HG02852 (cell line): ENCODE measurements at regions not wholly inside any gene's neighbourhood (a gene's known extent, or its start where the extent isn't known, plus 50 kb on each side); places are given as distances from the start of the nearest gene placed in this dataset.

Source experiments
- ATAC-seq: cut with Tn5 transposase; IDR thresholded peaks from one replicate; pipeline ENCODE4 v1.9.1; 2021; ENCODE audit warnings: mild to moderate bottlenecking, moderate library complexity; ENCODE audit not compliant: unreplicated experiment

DNA sequence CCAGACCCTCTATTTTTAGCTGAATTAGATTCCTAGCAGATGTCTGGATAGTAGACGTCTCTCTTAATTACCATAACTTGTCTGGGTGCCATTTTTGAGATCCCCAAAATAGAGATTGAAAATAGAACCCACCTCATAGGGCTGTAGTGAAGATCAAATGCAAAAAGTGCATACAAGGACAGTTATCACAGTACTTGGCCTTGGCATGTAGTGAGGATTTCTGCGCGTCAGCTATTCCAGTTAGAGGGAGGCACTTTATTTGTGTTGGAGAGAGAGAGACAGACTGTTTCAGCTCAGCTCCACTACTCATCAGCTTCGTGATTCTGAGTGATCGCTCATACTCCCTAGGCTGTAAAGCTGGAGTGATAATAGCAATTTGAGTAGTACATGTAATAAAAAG is 59.6 kb upstream of the CDH13 start:
- ATAC-seq = no peak

DNA sequence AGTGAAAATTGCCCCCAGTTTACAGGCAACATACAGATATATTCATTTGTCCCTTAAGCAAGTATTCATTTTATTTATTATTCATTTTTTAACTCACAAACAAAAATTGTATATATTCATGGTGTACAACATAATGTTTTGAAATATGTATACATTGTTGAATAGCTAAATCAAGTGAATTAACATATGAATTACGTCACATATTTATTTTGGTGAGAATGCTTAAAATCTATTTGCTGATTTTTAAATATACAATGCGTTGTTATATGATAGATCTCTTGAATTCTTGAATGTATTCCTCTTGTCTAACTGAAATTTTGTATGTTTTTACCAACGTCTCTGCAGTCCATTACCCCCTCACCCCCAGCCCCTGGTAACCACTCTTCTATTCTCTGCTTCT is 63.4 kb upstream of the CDH13 start:
- ATAC-seq = no peak

DNA sequence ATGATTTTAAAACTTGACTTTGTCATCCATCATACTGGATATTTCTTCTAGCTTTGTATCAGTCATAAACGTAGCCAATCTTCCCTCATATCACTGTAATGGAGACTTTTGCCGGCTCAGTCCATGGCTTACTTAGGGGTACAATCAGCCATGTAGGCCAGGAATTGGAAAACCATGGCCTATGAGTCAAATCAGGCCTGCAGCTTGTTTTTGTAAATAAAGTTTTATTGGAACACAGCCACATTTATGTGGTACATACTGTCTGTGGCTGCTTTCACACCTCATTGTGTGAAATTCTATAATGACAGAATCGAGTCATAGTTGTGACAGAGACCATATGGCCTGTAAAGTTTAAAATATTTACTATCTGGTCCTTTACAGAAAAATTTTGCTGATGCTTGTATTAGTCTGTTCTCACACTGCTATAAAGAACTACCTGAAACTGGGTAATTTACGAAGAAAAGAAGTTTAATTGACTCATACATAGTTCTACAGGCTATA is 64.5 kb upstream of the CDH13 start:
- no peak for ATAC-seq

DNA sequence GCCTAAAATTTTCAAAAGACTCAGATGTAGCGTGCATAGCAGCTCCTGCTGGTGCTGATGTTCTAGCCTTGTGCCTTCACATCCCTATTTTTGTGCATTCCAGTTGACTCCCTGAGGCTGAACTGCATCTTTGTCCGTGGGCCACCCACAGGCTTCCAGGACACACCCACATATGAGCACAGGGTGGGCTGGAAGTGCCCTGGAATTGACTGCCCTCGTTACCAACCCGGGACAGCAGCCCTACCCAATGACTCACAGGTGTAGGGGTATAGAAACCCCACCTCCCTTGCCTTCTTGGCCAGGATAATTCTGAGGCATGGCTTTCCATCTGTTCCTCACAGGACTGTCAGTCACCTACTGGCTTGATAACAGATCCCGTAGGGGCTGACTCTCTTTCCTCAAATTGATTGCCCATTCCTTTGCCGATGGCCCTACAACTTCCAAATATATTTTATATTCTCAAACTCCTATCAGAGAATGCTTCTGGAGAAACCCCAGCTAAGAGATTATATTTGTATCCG is 65.9 kb upstream of the CDH13 start:
- ATAC-seq = no peak

DNA sequence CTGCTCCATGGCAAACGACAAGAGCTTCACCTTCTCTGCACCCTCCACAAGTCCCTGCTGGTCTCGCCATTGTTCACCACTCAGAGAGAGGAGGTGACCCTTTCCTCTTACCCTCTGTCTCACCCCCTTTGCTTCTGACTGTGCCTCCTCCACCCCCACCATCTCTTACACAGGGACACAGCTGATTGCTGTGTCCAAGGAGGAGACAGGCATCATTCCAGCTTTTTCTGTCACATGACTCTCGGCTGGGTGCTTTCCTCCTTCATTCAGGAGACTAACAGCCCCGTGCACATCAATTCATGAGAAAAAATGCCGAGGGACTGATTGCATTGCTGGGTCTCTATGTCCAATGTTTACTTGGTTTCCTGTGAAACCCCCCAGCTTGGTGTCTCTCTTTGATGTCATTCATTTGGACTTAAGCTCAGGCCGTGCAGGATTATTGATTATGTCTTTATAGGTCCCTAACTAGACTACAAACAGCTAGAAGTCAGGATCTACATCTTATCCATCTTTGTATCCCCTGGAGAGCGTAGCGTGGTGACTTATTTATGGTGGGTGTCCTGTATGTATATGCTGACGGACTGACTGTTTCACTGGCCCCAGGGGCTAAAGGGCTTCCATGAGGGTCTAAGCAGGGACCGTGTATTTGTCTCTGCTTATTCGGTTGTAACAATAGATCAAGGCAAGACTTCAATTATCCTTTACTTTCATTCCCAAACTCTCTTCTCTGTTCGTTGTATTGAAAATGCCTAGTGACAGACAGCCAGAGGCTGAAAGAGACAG is 82.2 kb upstream of the CDH13 start:
- no peak for ATAC-seq

DNA sequence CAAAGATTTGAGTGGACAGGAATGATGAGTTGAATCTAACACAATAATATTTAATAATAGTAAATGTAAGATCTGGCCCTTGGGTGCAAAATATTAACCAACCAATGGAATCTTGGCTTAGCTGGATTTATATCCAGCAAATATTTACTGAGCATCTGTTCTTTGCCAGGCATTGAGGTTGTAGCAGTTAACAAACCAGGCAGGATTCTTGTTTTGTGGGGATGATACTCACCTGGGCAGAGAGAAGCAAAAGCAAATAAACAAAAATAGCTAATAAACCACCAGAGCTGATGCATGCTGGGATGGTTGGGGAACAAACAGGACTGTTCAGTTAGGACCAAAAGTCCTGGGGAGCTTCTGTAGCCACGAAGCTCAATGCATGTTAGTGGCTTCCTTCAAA is 84.1 kb upstream of the CDH13 start:
- ATAC-seq = no peak

DNA sequence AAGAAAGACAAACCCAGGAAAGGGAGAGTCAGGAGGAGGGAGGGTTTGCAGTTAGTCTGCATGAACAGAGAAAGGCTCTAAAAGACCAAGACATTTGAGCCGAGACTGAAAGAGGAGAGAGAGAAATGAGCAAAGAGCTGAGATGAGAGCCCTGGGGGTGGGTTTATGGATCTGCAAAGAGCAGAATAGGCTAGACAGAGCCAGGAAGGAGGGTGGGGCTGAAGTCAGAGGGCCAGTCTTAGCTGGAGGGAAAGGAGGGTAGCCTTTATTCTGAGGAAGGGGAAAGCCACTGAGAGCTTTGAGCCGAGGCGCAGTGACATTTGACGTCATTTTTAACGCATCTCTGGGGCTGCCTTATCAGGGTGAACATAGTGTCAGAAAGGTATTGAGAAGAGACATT is 85.7 kb upstream of the CDH13 start:
- no peak for ATAC-seq

DNA sequence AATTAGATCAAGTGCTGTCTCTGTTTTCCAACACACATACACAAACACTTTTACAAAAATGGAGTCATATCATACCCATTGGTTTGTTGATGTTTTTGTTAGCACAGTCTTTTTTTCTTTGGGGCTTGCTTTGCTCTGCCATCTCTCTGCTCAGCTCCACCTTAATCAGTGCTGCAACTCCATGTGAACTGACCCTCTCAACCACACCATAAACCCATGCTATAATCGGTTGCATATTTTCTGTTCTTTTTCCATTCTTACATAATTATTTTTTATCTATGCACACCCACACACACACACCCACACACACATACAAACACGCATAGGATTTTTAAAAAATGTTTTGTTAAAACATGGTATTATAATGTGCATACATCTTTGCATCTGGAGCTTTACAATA is 91.0 kb upstream of the CDH13 start:
- no peak for ATAC-seq

DNA sequence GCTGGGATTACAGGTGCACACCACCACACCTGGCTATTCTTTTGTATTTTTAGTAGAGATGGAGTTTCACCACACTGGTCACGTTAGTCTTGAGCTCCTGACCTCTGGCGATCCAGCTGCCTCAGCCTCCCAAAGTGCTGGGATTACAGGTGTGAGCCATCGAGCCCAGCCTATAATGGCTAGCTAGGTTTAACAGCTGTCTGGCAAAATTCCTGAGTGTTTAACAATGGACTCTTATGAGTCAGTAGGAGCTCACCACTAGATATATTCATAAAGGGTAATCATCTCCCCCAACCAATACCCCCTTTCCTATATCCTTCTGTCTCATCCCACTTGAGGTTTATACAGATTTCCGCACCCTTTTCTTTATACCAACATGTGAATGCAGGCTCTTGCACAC is 91.5 kb upstream of the CDH13 start:
- ATAC-seq = no peak

DNA sequence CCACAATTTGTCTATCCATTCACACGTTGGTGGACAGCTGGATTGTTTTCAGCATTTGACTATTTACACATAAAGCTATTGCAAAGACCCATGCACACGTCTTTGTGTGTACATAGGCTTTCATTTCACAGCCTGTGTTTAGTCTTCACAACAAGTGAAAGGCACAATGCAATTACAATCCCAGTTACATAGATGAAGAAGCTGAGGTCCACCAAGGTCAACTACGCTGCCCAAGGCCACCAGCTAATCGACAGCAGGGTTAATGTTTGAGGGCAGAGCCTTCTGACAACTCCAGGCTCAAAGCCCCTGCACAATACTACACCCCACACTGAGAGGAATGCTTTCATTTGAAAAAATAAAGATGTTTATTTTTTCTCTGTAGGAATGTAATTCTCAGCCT is 93.6 kb upstream of the CDH13 start:
- no peak for ATAC-seq

DNA sequence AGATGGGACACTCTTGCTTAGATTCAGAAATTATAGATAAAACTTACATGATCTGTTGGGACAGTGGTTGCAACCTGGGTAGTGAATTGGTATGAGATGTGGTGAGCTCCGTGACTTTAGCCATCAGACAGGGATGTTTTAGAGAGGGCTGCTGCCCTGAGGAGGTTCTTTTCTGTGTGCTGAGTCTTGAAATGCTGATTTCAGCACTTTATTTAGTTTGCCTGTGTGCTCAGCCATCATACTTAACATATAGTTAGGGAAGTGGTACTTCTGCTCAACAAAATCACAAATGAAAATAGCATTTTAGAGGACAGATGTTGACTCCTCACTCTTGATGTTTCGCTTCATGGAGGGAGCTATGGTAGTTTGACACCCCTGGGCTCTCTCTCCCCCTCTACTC is 95.9 kb upstream of the CDH13 start:
- ATAC-seq = no peak

DNA sequence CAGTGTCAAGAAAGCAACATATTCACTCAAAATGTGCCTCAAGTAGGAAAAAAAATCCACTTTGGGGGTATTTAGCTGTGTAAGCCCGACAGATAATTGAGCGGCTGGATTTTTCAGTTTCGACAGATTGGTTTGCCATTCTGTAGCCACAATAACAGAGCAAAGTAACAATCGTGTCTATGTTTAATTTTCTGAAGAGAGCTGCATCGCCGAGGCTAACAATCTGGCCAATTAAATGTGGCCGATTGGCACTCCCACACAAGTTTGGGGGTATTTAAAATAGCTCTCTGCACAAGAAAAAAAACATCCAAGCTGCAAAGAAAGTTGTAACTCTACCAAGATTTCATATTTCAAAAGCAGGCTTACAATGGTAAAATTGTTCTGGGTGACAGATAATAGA is 99.7 kb upstream of the CDH13 start:
- ATAC-seq = no peak

DNA sequence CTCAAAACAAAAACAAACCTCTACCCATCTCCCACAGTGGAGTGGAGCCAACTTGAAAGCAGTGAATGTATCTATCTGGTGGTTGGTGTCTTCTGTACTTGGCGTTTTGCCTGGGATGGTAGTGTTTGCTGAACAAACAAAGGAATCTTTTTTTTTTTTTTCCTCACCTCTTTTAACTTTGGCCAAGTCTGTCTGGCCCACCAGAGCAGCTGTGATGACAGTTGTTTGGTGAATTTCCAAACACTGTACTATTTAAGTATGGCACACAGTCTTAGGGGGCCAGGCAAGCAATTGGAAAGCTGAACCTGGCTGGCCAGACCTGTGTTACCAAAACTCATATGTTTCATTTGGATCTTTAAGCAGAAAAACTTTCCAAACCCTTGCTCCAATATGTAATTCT is 101.8 kb upstream of the CDH13 start:
- no peak for ATAC-seq

DNA sequence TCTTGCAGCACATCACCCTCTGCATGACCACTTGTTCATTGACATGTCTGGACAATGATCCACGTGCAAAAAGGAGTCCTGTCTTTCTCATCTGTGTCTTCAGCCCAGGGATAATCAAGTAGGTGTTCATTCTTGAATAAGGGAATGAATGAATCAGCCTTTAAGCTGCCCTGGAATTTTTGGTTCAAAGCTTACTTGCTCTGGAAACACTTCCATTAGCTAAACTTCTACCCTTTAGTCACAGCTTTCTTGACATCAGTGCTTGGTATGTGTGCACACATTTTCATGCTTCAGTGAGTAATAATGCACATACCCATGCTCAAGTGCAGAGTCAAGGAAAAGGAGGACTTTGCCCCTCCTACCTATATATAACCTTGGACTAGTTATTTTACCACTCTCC is 103.0 kb upstream of the CDH13 start:
- ATAC-seq = no peak

DNA sequence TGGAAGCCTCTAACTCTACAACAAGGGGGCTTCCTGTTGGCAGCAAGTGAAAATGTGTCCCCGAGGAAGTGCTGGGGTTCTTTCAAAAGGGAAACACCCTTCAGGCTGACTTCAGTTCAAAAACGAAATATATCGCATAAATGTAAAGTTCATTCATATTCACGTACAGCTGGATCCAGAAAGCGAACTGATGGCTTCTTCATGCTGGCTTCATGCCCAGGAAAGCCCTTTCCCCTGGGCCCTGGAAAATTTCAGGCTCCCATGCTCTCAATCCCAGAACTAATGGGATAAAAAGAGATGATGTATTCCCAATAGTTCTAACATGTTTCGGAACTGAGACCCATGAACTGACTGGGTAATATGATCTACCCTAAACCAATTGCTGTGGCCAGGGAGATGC is 104.7 kb upstream of the CDH13 start:
- ATAC-seq = no peak

DNA sequence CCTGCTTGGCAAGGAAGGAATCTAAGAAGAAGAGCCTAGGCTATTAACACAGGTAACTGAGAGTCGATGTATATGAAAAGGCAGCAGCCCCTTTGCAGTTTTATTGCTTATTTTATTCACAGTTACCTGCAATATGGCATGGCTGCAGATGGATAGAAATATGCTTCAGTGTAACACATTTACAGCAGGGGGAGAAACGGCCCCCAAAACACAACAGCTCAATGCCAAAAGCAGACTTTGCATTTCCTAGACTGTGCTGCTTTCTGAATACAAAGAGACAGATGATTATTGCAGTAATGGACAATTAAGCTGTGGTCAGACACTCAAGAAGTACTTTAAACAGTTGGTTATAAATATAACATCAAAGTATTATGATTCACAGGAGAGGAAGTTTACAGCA is 108.0 kb upstream of the CDH13 start:
- ATAC-seq = no peak

DNA sequence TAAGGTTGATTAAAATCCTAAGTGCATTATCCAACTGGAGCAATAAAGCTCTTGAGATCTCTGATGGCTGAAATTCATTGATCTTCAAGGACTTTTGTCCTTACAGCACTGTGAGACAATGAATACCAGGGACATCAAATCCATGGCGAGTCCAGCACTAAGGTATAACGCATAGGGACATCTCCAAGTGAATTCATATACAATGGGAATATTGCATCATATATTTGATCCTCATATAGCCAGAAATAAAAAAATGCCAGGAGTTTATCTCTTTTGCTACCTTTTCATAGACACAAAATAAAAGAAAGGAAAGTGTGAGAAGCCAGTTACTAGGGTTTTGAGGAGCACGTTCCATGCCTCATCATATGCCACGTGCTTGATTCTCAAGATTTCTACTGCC is 112.5 kb upstream of the CDH13 start:
- no peak for ATAC-seq

DNA sequence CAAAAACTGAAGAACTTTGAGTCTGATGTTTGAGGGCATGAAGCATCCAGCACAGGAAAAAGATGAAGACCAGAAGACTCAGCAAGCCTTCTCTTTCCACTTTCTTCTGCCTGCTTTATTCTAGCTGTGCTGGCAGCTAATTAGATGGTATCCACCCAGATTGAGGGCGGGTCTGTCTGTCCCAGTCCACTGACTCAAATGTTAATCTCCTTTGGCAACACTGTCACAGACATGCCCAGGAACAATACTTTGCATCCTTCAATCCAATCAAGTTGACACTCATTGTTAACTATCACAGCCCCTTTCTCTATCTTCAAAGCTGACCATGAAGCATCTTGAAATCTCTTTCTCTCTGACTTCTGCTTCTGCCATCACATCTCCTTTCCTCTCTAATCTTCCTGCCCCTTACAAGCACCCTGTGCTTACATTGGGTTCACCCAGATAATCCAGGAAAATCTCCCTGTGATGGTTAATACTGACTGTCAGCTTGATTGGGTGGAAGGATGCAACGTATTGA is 115.9 kb upstream of the CDH13 start:
- no peak for ATAC-seq

DNA sequence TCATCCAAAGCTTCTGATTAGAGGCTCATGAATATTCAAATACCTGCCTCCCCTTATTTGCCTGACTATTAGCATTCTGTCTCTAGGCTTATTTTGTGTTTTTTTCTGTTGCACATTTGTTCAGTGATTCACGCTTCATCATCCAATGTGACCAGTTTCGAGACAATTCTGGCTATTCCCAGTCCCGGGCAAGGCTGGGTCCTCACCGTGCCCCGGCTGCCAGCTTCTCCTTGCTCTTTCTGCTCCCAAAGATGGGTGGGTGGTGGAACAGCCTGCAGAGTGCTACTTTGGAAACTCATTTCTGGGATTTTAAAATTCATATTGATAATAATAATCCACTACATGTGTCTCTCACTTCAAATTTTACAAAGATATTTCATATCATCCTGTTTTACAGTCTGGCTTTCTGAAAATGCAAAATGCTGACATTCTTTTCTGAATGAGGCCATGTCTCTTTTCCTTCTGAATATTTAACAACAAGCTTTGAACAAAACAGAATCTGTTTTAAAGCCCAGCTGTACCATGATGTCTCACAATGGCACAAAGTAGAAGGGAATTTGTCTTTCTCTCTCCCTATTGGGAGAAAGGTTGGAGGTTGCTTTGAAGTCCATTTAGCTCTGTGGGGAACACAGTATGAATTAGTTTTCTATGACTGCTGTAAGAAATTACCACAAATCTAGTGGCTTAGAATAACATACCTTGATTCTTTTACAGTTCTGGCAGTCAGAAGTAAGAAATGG is 116.9 kb upstream of the CDH13 start:
- ATAC-seq = no peak

DNA sequence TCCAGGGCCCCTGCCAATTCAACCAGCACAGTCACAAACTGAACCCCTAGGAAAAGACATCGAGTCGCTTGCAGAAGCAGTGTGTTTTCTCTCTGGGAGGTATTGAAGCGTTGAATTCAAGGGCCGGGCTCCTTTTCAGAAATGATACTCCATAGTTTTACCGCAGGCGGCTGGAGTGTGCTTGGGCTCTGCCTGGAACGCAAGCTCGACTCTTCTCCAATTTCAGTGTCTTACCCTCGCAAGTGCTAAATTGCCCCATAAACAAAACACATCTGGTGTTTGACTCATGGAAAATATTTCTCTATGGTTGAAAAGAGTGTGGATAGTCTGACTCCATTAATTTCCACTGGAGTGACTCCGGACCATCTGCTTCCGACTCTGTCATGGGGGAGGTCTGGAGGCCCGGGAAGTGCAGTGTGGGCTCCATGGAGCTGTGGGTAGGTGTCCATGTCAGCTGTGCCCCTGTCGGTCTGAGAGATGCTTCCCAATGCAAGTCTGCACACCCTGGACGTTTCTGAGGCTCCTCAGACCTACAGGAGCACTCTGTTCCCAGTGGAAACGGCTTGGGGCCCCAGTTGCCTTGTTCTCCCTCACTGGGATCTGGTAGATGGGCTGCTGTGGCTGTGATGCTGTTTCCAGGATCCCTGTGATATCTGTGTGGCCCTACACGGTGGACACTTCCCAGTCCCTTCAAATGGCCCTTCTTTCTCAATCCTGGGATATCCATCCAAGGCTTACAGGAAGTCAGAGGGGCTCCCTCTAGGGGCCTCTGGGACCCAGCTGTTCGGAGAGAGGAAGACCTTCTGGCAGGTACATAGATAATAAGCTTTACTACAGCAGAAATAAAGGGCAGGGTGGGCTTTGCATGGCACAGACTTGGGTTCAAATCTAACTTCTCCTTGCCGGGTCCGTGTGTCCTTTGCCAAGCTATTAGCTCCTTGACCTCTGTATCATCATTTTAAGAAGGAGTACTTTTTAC is 119.8 kb upstream of the CDH13 start:
- no peak for ATAC-seq

DNA sequence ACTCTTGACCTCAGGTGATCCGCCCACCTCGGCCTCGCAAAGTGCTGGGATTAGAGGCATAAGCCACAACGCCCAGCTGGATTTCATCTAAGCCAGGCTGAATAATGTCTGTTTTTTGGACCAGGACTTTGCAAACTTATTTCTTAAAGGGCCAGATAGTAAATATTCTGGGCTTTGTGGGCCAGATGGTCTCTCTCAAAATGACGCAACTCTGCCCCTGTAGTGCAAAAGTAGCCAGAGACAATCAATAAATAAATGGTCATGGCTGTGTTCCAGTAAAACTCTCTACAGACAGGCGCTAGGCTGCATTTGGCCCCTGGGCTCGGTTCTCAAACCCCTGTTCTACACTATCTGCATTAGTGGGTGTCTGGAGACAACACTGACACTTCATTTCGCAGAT is 121.9 kb upstream of the CDH13 start:
- ATAC-seq = no peak
